GM12878 (cell line): ENCODE measurements at regions not wholly inside any gene's neighbourhood (a gene's known extent, or its start where the extent isn't known, plus 50 kb on each side); places are given as distances from the start of the nearest gene placed in this dataset.

Source experiments
- ATAC-seq: fragments of 200-7000 bp; cut with Tn5 transposase; 3 replicates; pipeline ENCODE4 v1.9.1; 2020; ENCODE audit warnings: mild to moderate bottlenecking, moderate library complexity
- BruUV-seq: library from RNA; stranded (reverse); fragments of 400-500 nt; replicated peaks from 2 replicates; lab custom pipeline; 2021; lab: Mats Ljungman, UMichigan
- CTCF ChIA-PET: fragments of 300-600 bp; sonication (Branson Sonifier 250); formaldehyde crosslinking; extraction: SDS; loops from one replicate; lab custom pipeline; 2021; ENCODE audit warnings: inconsistent platforms; lab: Yijun Ruan, JAX
- POLR2A ChIA-PET: fragments of 350-600 bp; formaldehyde crosslinking; extraction: SDS; loops from one replicate; lab custom pipeline; 2021; ENCODE audit warnings: inconsistent platforms; lab: Charles Lee
- RAD21 ChIA-PET: fragments of 300-600 bp; sonication (Branson Sonifier 250); formaldehyde crosslinking; loops from one replicate; lab custom pipeline; 2023; ENCODE audit warnings: antibody characterized with exemption; ENCODE audit not compliant: unreplicated experiment; lab: Charles Lee
- SMC1A ChIA-PET: fragments of 300-600 bp; sonication (Branson Sonifier 250); formaldehyde crosslinking; loops from one replicate; lab custom pipeline; 2023; ENCODE audit not compliant: unreplicated experiment, uncharacterized antibody; lab: Charles Lee
- DNase-seq: peaks from one replicate; pipeline ENCODE4 v3.0.0-alpha.2; 2011; ENCODE audit warnings: low read depth, low spot score
- FAIRE-seq: peaks from 3 replicates; lab custom pipeline; 2011; peaks lifted over from hg19 to GRCh38; lab: Jason Lieb, UNC
- H2AFZ ChIP-seq: 2 replicates; pipeline ENCODE4 v1.6.0; 2011; ENCODE audit warnings: low read depth, low read length, control low read depth; ENCODE audit not compliant: control insufficient read depth
- H3K27ac ChIP-seq: 2 replicates; pipeline ENCODE4 v1.5.1; 2011; ENCODE audit warnings: control low read depth; ENCODE audit not compliant: control insufficient read depth, insufficient read depth
- H3K27me3 ChIP-seq, 2 experiments: replicated peaks in 1 of 2; 2 replicates each; pipeline versions ENCODE4 v1.6.0 to v1.6.1; 2011; ENCODE audit warnings: low read length in 1 of 2; ENCODE audit not compliant: control insufficient read depth in 2 of 2, insufficient read depth in 2 of 2
- H3K36me3 ChIP-seq, 2 experiments: 2 replicates each; pipeline ENCODE4 v1.5.1; 2011; ENCODE audit warnings: low read length in 1 of 2; ENCODE audit not compliant: control insufficient read depth in 2 of 2, insufficient read depth in 2 of 2
- H3K4me1 ChIP-seq: 2 replicates; pipeline ENCODE4 v1.6.1; 2011; ENCODE audit warnings: mild to moderate bottlenecking, low read length, moderate library complexity, mixed read lengths; ENCODE audit not compliant: control insufficient read depth, insufficient read depth
- H3K4me2 ChIP-seq: 2 replicates; pipeline ENCODE4 v1.6.0; 2011; ENCODE audit warnings: control low read depth; ENCODE audit not compliant: control insufficient read depth, insufficient read depth
- H3K4me3 ChIP-seq: fragments of 200-600 bp; sonication (generic); 2 replicates; pipeline ENCODE4 v1.5.1; 2016
- H3K79me2 ChIP-seq: 2 replicates; pipeline ENCODE4 v1.6.0; 2011; ENCODE audit warnings: low read length; ENCODE audit not compliant: control insufficient read depth, insufficient read depth
- H3K9ac ChIP-seq: 2 replicates; pipeline ENCODE4 v1.8.0; 2011; ENCODE audit warnings: low read length, control low read depth, mixed read lengths; ENCODE audit not compliant: control insufficient read depth, insufficient read depth
- H3K9me3 ChIP-seq: replicated peaks from 3 replicates; pipeline ENCODE4 v1.5.1; 2011; ENCODE audit warnings: mild to moderate bottlenecking, low read length; ENCODE audit not compliant: control insufficient read depth, insufficient read depth
- H4K20me1 ChIP-seq: 2 replicates; pipeline ENCODE4 v1.6.0; 2011; ENCODE audit not compliant: control insufficient read depth, insufficient read depth
- CHD2 ChIP-seq: IDR thresholded peaks from 2 replicates; pipeline ENCODE4 v1.6.1; 2011; ENCODE audit warnings: low read depth, low read length, improper control_type of control experiment, borderline replicate concordance
- CREM ChIP-seq: IDR thresholded peaks from 2 replicates; pipeline ENCODE4 v1.6.1; 2014; ENCODE audit warnings: antibody characterized with exemption, low read depth
- HCFC1 ChIP-seq: fragments of 150-350 bp; IDR thresholded peaks from 2 replicates; pipeline ENCODE4 v1.6.1; 2014; ENCODE audit warnings: low read length
- NFXL1 ChIP-seq: fragments of 450-650 bp; IDR thresholded peaks from 2 replicates; pipeline ENCODE4 v1.6.1; 2017; ENCODE audit warnings: antibody characterized with exemption, mild to moderate bottlenecking, borderline replicate concordance
- POU2F2 ChIP-seq: IDR thresholded peaks from 3 replicates; pipeline ENCODE4 v1.6.1; 2011; ENCODE audit warnings: low read depth, mild to moderate bottlenecking, low read length, borderline replicate concordance
- RELA ChIP-seq: fragments of 450-650 bp; IDR thresholded peaks from 2 replicates; pipeline ENCODE4 v1.8.0; 2014; ENCODE audit warnings: borderline replicate concordance; ENCODE audit not compliant: partially characterized antibody
- SMARCA5 ChIP-seq: fragments of 450-650 bp; IDR thresholded peaks from 2 replicates; pipeline ENCODE4 v1.6.1; 2017; ENCODE audit warnings: mild to moderate bottlenecking
- ZBED1 ChIP-seq: IDR thresholded peaks from 2 replicates; pipeline ENCODE4 v1.6.1; 2016; ENCODE audit warnings: borderline replicate concordance
- WGBS: methylation state at CpG from one replicate; pipeline ENCODE4 v1.1.6; 2016; ENCODE audit warnings: low lambda C conversion rate; ENCODE audit not compliant: insufficient replicate concordance, insufficient coverage; ENCODE audit errors: missing lambda C conversion rate; 5-methylcytosine and 5-hydroxymethylcytosine counted together
- in situ Hi-C: fragments of 300-500 bp; cut with MboI; formaldehyde crosslinking; loops from 9 replicates; pipeline ENCODE4 v1.14.3; 2018; ENCODE audit warnings: mixed read lengths
- intact Hi-C: fragments of 100-400 bp; cut with micrococcal nuclease; formaldehyde crosslinking; loops from one replicate; pipeline ENCODE4 v1.14.2; 2022; ENCODE audit not compliant: unreplicated experiment
- TF ChIP-seq, protein P1 (sequence below): IDR thresholded peaks from 2 replicates; pipeline ENCODE4 v1.6.1; 2012; ENCODE audit warnings: low read depth, low read length, improper control_type of control experiment
- TF ChIP-seq, protein P2 (sequence below): IDR thresholded peaks from 2 replicates; pipeline ENCODE4 v1.6.1; 2012; ENCODE audit warnings: low read depth, low read length, improper control_type of control experiment
- TF ChIP-seq, protein P3 (sequence below): fragments of 450-650 bp; IDR thresholded peaks from 2 replicates; pipeline ENCODE4 v1.6.1; 2016; ENCODE audit warnings: mild to moderate bottlenecking, moderate library complexity, borderline replicate concordance
- TF ChIP-seq, protein P4 (sequence below): IDR thresholded peaks from 2 replicates; pipeline ENCODE4 v1.6.1; 2011; ENCODE audit warnings: borderline replicate concordance, low read depth, mild to moderate bottlenecking, moderate library complexity, low read length; ENCODE audit not compliant: insufficient read depth, poor library complexity, severe bottlenecking

DNA sequence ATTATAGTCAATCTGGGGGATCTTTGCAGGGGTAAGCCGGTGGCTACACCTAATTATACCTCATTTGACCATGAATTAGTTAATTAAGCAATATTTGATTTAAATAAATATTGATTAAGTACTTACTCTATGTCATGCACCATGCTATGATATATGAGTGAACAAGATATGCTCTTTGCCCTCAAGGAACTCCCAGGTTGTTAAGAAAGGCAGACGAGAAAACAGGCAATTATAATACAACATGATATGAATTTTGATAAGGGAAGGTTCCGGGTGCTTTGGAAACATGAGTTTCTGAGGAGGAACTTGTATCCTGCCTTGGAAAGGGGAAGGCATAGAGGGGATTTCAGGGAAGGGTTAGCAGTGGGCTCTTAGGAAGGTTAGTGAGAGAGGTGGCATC, 412.9 kb downstream of the WDR72 start (continued):
- TF ChIP-seq, protein P1, sequence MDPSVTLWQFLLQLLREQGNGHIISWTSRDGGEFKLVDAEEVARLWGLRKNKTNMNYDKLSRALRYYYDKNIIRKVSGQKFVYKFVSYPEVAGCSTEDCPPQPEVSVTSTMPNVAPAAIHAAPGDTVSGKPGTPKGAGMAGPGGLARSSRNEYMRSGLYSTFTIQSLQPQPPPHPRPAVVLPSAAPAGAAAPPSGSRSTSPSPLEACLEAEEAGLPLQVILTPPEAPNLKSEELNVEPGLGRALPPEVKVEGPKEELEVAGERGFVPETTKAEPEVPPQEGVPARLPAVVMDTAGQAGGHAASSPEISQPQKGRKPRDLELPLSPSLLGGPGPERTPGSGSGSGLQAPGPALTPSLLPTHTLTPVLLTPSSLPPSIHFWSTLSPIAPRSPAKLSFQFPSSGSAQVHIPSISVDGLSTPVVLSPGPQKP: no peak
- TF ChIP-seq, protein P2, sequence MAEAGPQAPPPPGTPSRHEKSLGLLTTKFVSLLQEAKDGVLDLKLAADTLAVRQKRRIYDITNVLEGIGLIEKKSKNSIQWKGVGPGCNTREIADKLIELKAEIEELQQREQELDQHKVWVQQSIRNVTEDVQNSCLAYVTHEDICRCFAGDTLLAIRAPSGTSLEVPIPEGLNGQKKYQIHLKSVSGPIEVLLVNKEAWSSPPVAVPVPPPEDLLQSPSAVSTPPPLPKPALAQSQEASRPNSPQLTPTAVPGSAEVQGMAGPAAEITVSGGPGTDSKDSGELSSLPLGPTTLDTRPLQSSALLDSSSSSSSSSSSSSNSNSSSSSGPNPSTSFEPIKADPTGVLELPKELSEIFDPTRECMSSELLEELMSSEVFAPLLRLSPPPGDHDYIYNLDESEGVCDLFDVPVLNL: no peak
- TF ChIP-seq ZBED1: no peak
- TF ChIP-seq CHD2: no peak
- TF ChIP-seq, all 136 proteins: peak for 0

DNA sequence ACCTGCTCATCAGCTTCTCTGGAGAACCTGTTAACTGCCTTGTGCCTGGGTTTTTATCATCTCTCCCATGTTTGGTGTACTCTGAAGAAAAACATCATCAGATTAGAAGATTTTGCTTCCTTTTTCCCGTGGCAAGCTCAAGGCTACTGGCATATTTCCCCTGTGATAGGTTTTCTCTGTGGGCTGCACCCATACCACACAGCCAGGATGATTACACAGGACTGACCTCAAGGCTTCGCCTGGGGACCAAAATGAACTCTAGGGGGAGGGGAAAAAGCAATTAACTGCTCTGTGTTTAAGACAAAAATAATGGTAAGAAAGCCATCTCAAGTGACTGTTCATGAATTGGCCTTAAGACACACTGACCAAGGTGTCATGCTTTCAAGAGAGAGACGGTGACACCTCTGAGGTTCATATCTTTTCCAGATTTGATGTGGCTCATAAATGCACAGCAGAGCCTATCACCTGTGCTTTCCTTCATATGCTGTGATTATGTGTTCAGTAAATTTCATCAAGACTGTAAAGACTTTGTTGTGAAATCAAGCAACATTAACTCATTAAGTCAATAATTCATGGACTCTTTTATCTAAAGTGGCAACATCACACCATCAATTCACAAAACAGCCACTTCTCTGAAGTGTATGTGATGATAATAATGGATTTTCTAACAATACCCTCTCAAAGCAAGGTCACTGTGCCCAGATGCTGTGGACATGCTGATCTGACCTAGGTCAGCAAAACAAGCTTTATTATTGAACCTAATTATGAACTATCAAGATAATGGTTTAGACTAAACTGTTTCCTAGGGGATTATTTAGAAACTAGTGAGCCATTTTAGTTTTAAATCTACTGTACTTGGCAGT, 427.9 kb downstream of the WDR72 start:
- Histone ChIP-seq H3K79me2 (no peaks in the 10 kb centered on the region), H2AFZ (no peak overlapping the region), H3K9ac (no peak overlapping the region), H3K27ac (no peak overlapping the region), H3K4me3 (no peak overlapping the region), H3K36me3 (no peaks in the 10 kb centered on the region), H4K20me1 (no peaks in the 10 kb centered on the region), H3K4me1 (no peaks in the 10 kb centered on the region), H3K27me3 (no peaks in the 10 kb centered on the region), H3K4me2 (no peak overlapping the region), H3K9me3 (no peaks in the 10 kb centered on the region)
- in situ Hi-C loops: no loop called here
- ChIA-PET POLR2A (no interaction called here), SMC1A (no interaction called here), RAD21 (no interaction called here), CTCF (no interaction called here)
- 0% methylated on average over 3 of the region's 3 CpGs for WGBS
- no TSS peak for BruUV-seq
- FAIRE-seq (no peak), DNase-seq (no peak), ATAC-seq (no peak)
- intact Hi-C loops: no loop called here
- TF ChIP-seq NFXL1 (no peak), HCFC1 (no peak), ZBED1 (no peak), RELA (no peak), CREM (no peak), POU2F2 (no peak), SMARCA5 (no peak)
- TF ChIP-seq, protein P3, sequence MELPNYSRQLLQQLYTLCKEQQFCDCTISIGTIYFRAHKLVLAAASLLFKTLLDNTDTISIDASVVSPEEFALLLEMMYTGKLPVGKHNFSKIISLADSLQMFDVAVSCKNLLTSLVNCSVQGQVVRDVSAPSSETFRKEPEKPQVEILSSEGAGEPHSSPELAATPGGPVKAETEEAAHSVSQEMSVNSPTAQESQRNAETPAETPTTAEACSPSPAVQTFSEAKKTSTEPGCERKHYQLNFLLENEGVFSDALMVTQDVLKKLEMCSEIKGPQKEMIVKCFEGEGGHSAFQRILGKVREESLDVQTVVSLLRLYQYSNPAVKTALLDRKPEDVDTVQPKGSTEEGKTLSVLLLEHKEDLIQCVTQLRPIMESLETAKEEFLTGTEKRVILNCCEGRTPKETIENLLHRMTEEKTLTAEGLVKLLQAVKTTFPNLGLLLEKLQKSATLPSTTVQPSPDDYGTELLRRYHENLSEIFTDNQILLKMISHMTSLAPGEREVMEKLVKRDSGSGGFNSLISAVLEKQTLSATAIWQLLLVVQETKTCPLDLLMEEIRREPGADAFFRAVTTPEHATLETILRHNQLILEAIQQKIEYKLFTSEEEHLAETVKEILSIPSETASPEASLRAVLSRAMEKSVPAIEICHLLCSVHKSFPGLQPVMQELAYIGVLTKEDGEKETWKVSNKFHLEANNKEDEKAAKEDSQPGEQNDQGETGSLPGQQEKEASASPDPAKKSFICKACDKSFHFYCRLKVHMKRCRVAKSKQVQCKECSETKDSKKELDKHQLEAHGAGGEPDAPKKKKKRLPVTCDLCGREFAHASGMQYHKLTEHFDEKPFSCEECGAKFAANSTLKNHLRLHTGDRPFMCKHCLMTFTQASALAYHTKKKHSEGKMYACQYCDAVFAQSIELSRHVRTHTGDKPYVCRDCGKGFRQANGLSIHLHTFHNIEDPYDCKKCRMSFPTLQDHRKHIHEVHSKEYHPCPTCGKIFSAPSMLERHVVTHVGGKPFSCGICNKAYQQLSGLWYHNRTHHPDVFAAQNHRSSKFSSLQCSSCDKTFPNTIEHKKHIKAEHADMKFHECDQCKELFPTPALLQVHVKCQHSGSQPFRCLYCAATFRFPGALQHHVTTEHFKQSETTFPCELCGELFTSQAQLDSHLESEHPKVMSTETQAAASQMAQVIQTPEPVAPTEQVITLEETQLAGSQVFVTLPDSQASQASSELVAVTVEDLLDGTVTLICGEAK: no peak
- TF ChIP-seq, protein P2: no peak
- TF ChIP-seq, protein P4, sequence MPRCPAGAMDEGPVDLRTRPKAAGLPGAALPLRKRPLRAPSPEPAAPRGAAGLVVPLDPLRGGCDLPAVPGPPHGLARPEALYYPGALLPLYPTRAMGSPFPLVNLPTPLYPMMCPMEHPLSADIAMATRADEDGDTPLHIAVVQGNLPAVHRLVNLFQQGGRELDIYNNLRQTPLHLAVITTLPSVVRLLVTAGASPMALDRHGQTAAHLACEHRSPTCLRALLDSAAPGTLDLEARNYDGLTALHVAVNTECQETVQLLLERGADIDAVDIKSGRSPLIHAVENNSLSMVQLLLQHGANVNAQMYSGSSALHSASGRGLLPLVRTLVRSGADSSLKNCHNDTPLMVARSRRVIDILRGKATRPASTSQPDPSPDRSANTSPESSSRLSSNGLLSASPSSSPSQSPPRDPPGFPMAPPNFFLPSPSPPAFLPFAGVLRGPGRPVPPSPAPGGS: no peak
